NCI-H2081 (cell line): ENCODE measurements at regions not wholly inside any gene's neighbourhood (a gene's known extent, or its start where the extent isn't known, plus 50 kb on each side); places are given as distances from the start of the nearest gene placed in this dataset.
"Not testable (repeated sequence)": the region's sequence is repeated elsewhere in the genome, so short reads cannot be mapped to it uniquely, and the experiment has no call there.

Source experiments
- DNase-seq, 2 experiments: peaks; one replicate each; lab custom pipeline; 2025; lab: John Stamatoyannopoulos, UW

GRCh38 chr1:143778178-143778577, 193.6 kb downstream of the FAM72C start:
- DNase-seq, result not testable (repeated sequence)

DNA sequence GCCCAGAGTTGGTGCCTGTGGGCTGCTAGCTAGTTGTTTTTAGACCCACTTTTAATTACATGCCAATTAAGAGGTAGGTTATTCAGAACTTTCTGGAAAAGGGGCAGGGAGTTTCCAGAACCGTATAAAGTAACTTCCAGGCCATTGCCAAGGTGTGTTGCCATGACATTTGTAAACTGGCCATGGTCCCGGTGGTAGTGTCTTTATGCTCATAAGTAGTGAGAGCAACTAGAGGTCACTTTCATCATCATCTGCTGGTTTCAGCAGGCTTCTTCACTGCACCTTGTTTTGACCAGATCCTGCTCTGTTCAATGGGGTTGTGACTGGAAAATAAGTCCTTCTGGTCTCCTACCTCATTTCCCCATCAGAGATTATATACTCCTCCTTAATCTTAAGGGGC, 207.0 kb downstream of the FAM72C start:
- not testable (repeated sequence) for DNase-seq

DNA sequence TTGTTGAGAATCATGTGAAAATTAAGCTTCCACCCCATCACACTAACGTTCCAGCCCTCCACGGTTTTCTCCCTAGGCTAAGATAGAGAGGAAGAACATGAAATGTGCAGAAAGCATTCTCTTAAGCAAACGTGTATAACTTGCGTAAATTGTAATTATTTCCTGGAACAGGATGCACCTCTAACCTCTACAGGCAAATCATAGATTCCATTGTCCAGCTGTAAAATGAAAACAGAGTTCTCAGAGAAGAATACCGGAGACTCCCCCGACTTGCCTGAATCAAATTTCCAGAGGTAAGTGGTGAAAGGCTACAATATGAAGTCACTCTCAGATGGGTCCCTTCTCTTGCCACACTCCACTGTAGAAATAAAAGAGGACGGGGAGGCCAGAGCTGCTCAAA, 211.4 kb downstream of the FAM72C start:
- not testable (repeated sequence) for DNase-seq

GRCh38 chr1:143755961-143756360, 215.8 kb downstream of the FAM72C start:
- DNase-seq, result not testable (repeated sequence)

GRCh38 chr1:143748906-143749305, 222.9 kb downstream of the FAM72C start:
- DNase-seq, result no peak

- DNase-seq, result no peak
These were observed 235.2 kb downstream of the FAM72C start for GRCh38 chr1:143736562-143736961.

DNA sequence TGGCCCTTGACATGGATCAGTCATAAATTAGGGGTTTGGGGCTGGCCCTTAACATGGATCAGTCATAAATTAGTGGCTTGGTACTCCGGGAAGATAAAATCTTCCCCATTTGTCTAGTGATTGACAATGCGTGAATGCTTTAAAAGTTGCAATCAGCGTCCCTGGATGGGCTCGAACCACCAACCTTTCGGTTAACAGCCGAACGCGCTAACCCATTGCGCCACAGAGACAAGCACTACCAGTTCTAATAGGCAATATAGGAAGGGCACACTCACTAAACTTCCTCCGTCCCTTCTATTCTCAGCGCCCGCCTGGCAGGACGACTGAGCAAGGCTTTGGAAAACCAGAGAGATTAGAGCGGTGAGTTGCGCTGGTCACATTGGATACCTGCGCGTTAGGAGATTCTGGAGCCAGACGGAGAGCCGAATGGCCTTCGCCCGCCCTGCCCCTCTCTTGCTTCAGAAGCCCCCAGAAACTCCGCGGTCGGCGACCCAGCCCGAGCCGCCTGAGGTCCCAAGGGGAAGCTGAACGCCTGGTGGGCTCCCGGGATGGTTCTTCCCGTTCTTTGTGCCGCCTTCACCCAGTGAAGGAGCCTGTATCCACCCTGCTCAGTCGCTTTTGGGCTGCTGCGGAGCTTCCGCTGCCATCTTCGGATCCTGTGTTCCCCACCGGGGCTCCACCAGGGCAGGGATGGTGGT, 235.9 kb downstream of the FAM72C start:
- no peak for DNase-seq

DNA sequence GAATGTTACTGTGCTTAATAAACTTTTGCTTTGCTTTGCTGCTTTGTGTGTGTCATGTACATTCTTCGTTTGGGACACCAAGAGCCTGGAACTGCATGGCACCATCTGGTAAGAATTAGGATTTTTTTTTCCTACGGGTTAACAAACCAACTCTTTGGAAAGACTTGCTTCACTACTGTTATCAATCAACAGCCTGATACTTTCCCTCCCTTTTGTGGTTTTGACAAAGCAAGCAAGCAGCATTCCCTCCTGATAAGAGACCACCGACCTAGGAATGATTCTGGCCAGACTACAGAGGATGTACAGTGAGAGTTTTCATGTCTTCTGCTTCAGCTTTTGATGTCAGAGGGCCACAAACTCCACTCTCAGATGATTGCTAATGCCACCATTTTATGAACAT, 237.5 kb downstream of the FAM72C start:
- DNase-seq, result not testable (repeated sequence)

GRCh38 chr1:143730890-143731289, 240.9 kb downstream of the FAM72C start:
- DNase-seq, result not testable (repeated sequence)

DNA sequence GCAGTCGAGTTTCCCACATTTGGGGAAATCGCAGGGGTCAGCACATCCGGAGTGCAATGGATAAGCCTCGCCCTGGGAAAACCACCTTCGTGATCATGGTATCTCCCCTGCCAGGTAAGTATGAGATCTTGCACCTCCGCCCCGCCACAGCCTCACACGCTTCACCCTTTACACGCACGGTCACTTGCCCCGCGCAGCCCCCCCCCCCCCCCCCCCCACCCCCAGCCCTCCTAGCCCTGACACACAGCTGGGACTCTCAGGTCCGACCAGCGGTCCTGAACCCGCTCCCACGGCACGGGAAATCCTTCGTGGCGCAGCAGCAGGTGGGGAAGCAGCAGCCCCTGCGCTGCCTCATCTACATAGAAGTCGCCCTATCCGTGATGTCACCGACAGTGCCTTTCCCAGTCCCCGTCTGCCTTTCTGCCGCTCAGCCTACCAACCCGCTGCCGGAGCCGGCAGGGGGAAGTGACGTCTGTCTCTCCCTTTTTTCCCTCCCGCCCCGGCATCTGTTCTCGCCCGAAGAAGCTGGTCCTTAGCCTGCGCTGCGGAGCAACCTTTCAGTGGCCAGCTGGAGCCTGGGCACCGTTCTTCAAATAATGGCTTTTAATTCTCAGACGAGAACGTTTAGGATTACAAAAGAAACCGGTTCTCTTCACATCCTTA, 242.2 kb downstream of the FAM72C start:
- DNase-seq, result peak; percentile 36 to 48

DNA sequence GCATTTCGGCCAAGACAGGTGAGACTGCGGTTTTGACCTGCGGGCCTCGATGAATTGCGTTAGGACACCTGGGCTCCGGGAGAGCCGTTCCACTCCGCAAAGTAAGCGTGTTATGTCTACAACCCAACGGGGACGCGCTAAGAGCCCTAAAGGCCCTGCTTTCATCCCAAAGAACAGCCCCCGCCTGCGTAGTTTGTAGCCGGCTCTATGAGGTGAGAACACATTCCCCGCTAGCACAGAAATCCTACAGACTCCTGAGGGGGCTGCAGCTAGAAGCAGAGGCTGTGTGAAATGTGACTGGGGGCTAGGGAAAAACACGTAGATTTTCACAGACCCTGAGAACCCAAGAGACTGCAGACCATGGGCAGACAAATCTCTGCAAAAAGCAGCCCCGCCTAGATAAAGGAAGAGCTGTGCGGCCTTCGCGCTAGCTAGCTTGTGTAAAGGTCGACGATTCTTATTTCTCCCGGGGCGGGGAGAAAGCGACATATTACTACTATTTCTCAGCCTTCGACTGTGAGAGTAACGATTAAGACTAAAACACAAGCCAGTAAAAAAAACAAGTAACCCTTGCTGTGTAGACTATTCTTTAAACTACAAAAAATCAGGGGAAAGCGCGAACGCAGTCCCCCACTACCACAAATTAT, 242.9 kb downstream of the FAM72C start:
- not testable (repeated sequence) for DNase-seq

GRCh38 chr1:143727263-143727662, 244.5 kb downstream of the FAM72C start:
- no peak for DNase-seq

DNA sequence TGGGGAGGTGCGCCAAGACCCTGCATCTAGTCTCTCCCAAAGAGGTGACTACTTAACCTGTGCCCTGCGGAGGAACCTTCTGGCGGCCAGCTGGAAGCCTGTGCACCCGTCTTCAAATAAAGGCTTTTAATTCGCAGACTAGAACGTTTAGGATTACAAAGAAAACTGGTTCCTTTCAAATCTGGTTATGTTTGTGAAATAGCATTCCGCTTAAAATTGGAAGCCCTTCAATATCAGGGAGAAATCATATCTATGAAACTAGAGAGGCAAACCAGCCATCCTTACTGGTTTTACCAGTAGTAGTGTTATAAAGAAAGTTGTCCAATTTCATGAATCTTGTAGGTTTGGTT, 250.8 kb downstream of the FAM72C start:
- DNase-seq, result no peak

- no peak for DNase-seq
These were observed 251.4 kb downstream of the FAM72C start for GRCh38 chr1:143720087-143721023.

GRCh38 chr1:143718524-143718923, 253.3 kb downstream of the FAM72C start:
- DNase-seq, result no peak

DNA sequence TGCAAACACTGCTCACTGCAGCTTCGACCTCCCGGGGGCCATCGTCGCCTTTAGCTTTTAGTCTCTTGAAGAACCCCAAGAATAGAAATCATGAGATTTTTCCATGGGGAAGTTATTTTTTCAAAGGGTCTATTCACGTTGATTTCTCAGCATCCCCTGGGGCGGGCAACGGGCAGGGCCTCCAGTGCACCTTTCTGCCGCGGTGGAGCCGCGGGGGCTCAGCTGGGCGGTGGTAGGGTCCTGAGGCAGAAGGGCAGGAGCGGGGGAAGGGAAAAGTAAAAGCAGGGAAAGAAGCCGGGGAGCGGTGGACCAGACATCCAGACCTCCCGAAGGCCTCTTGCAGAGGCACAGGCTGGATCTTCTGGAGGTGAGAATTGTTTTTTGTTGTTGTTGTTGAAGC, 253.8 kb downstream of the FAM72C start:
- no peak for DNase-seq

DNA sequence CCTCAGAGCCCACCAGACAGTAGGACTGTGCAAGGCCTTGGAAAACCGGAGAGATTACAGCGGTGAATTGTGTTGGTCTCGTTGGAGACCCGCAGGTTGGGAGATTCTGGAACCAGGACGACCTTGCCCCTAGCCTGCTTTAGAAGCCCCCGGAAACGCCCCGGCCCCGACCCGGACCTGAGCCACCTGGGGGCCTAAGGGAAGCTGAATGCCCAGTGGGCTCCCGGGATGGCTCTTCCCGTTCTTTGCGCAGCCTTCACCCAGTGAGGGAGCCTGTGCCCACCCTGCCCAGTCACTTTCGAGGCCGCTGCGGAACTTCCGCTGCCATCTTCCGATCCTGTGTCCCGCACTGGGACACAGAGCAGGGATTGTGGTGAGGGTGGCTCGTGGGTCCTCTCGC, 254.4 kb downstream of the FAM72C start:
- no peak for DNase-seq

DNA sequence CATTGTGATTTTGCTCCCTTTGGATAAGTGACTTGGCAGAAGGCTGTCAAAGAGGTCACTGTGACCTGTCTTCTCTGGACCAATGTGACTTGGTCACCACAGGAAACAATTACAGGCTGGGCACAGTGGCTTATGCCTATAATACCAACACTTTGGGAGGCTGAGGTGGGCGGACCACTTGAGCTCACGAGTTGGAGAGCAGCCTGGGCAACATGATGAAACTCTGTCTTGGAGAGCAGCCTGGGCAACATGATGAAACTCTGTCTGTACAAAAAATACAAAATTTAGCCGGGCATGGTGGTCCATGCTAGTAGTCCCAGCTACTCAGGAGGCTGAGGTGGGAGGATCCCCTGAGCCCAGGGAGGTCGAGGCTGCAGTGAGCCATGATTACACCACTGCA, 256.9 kb downstream of the FAM72C start:
- DNase-seq, result not testable (repeated sequence)

DNA sequence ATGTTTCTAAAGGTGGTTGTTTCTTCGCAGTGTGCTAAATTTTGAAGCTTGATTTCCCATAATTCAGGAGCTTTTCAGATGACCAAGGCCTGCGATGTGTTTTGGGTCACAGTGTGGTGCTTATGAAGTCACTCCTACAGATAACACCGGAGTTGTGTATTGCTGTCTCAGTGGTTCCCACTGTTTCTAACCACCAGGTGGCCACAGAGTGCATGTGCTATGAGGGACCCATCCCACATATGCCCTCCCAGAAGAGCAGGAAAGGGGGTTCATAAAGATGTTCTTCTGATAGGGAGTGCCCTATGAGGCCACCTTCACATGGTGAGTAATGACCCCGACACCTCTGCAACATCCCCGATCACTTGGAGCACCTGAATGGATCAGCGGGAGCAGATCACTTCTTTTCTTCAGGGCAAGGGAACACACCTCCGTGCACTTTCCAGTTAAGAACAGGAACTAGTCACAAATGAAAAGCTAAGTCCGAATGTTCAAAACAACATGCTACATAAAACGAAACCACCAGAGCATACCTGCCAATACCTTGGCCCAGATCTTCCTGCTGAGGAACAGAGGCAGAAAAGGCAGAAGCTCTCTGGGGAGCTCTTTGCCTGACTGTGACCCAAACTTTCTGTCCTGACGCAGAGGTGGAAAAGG, 262.1 kb downstream of the FAM72C start:
- DNase-seq, result not testable (repeated sequence)

DNA sequence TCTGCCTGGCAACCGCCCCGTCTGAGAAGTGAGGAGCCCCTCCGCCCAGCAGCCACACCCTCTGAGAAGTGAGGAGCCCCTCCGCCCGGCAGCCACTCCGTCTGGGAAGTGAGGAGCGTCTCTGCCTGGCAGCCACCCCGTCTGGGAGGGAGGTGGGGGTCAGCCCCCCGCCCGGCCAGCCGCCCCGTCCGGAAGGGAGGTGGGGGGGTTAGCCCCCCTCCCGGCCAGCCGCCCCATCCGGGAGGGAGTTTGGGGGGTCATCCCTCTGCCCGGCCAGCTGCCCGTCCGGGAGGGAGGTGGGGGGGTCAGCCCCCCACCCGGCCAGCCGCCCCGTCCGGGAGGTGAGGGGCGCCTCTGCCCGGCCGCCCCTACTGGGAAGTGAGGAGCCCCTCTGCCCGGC, 269.0 kb downstream of the FAM72C start:
- not testable (repeated sequence) for DNase-seq

- no peak for DNase-seq
These were observed 272.1 kb downstream of the FAM72C start for GRCh38 chr1:143699731-143700130.

- DNase-seq, result no peak
These were observed 272.7 kb downstream of the FAM72C start for GRCh38 chr1:143699115-143699514.
